HepG2 (cell line): ENCODE measurements at regions not wholly inside any gene's neighbourhood (a gene's known extent, or its start where the extent isn't known, plus 50 kb on each side); places are given as distances from the start of the nearest gene placed in this dataset.
"Not testable (repeated sequence)": the region's sequence is repeated elsewhere in the genome, so short reads cannot be mapped to it uniquely, and the experiment has no call there.

Experiments used
- ATAC-seq: fragments of 200-7000 bp; cut with Tn5 transposase; 3 replicates; pipeline ENCODE4 v1.9.1; 2020; ENCODE audit warnings: mild to moderate bottlenecking, moderate library complexity
- BruUV-seq: library from RNA; stranded (reverse); fragments of 400-500 nt; replicated peaks from 2 replicates; lab custom pipeline; 2021; lab: Mats Ljungman, UMichigan
- CTCF ChIA-PET: fragments of 300-600 bp; formaldehyde crosslinking; extraction: SDS; loops from one replicate; lab custom pipeline; 2021; ENCODE audit warnings: low total read pairs, inconsistent platforms, low intra/inter-chr PET ratio; lab: Yijun Ruan, JAX
- POLR2A ChIA-PET: fragments of 350-600 bp; sonication (Branson Sonifier 250); formaldehyde crosslinking; loops from one replicate; lab custom pipeline; 2020; ENCODE audit warnings: antibody characterized with exemption, inconsistent platforms; lab: Yijun Ruan, JAX
- DNase-seq: peaks from one replicate; pipeline ENCODE4 v3.0.0-alpha.2; 2015; ENCODE audit warnings: low spot score
- FAIRE-seq: peaks from 3 replicates; lab custom pipeline; 2011; peaks lifted over from hg19 to GRCh38; lab: Jason Lieb, UNC
- H2AFZ ChIP-seq: one replicate; pipeline ENCODE4 v1.6.1; 2011; ENCODE audit warnings: low read length, inconsistent platforms
- H3K27ac ChIP-seq: fragments of 300-600 bp; 3 replicates; pipeline ENCODE4 v1.8.0; 2011; ENCODE audit warnings: mixed run types, mild to moderate bottlenecking, mixed read lengths, low read length, inconsistent platforms; ENCODE audit not compliant: insufficient read depth; ENCODE audit errors: extremely low read length
- H3K27me3 ChIP-seq, 2 experiments: fragments of 200-600 bp in 1 of 2; 2 replicates in 1 of 2; 3 replicates in 1 of 2; pipeline versions ENCODE4 v1.6.0 to v1.8.0; 2011; ENCODE audit warnings: low read length in 2 of 2, mild to moderate bottlenecking in 2 of 2, moderate library complexity in 2 of 2, inconsistent platforms in 1 of 2; ENCODE audit not compliant: insufficient read depth in 2 of 2, control insufficient read depth in 1 of 2
- H3K36me3 ChIP-seq, 2 experiments: fragments of 200-600 bp in 1 of 2; replicated peaks in 1 of 2; 2 replicates in 1 of 2; 3 replicates in 1 of 2; pipeline versions ENCODE4 v1.5.1 to v1.8.0; 2011; ENCODE audit warnings: low read length in 2 of 2, inconsistent platforms in 1 of 2; ENCODE audit not compliant: insufficient read depth in 2 of 2, control insufficient read depth in 1 of 2
- H3K4me1 ChIP-seq: 2 replicates; pipeline ENCODE4 v1.5.1; 2012; ENCODE audit warnings: low read length, inconsistent platforms; ENCODE audit not compliant: insufficient read depth
- H3K4me2 ChIP-seq: 2 replicates; pipeline ENCODE4 v1.6.0; 2011; ENCODE audit warnings: low read depth, low read length, inconsistent platforms
- H3K4me3 ChIP-seq, 3 experiments: fragments of 200-600 bp in 1 of 3; sonication (generic), shearing (Covaris generic) in 1 of 3; replicated peaks in 1 of 3; 2 replicates each; pipeline ENCODE4 v1.5.1; 2011 to 2016; ENCODE audit warnings: low read length in 3 of 3, inconsistent platforms in 2 of 3, low read depth in 2 of 3, mild to moderate bottlenecking in 2 of 3, control low read depth in 1 of 3, mixed read lengths in 1 of 3; ENCODE audit not compliant: insufficient read depth in 1 of 3
- H3K79me2 ChIP-seq: one replicate; pipeline ENCODE4 v1.6.1; 2011; ENCODE audit warnings: low read length, inconsistent platforms; ENCODE audit not compliant: insufficient read depth
- H3K9ac ChIP-seq: 2 replicates; pipeline ENCODE4 v1.6.0; 2011; ENCODE audit warnings: mild to moderate bottlenecking, low read depth, low read length, inconsistent platforms; ENCODE audit not compliant: insufficient read depth
- H3K9me3 ChIP-seq: 2 replicates; pipeline ENCODE4 v1.5.1; 2012; ENCODE audit warnings: mild to moderate bottlenecking, low read length
- H4K20me1 ChIP-seq: 2 replicates; pipeline ENCODE4 v1.6.0; 2011; ENCODE audit warnings: inconsistent platforms, mild to moderate bottlenecking, low read length, moderate library complexity; ENCODE audit not compliant: insufficient read depth
- NFE2L1 ChIP-seq: sonication (generic); formaldehyde crosslinking; IDR thresholded peaks from 2 replicates; pipeline ENCODE4 v1.4.0; 2020; ENCODE audit warnings: missing genetic modification reagents, mild to moderate bottlenecking, borderline replicate concordance
- RFXANK ChIP-seq: IDR thresholded peaks from 2 replicates; pipeline ENCODE4 v1.6.1; 2016
- ZNF224 ChIP-seq: sonication (generic); formaldehyde crosslinking; IDR thresholded peaks from 2 replicates; pipeline ENCODE4 v1.5.0; 2020; ENCODE audit warnings: mild to moderate bottlenecking, missing genetic modification reagents
- ZNF788 ChIP-seq: sonication (generic); formaldehyde crosslinking; IDR thresholded peaks from 2 replicates; pipeline ENCODE4 v1.5.0; 2020; ENCODE audit warnings: mild to moderate bottlenecking, missing genetic modification reagents, borderline replicate concordance
- WGBS: methylation state at CpG from one replicate; pipeline ENCODE4 v1.1.6; 2017; ENCODE audit warnings: low lambda C conversion rate; 5-methylcytosine and 5-hydroxymethylcytosine counted together
- in situ Hi-C: cut with HindIII; loops from 2 replicates; pipeline ENCODE4 v1.10.0; 2017; ENCODE audit warnings: low pct_unique_long_range_greater_than_20kb; ENCODE audit not compliant: extremely low pct_ligation_motif_present
- intact Hi-C: fragments of 100-400 bp; cut with micrococcal nuclease; formaldehyde crosslinking; loops from one replicate; pipeline ENCODE4 v1.10.0; 2022; ENCODE audit not compliant: unreplicated experiment
- TF ChIP-seq, protein P1 (sequence below), 2 experiments: fragments of 450-650 bp in 1 of 2; sonication (generic) in 1 of 2; formaldehyde crosslinking; IDR thresholded peaks; 2 replicates each; pipeline versions ENCODE4 v1.5.0 to v1.8.0; 2020 to 2022; ENCODE audit warnings: mild to moderate bottlenecking in 1 of 2, missing genetic modification reagents in 1 of 2

DNA sequence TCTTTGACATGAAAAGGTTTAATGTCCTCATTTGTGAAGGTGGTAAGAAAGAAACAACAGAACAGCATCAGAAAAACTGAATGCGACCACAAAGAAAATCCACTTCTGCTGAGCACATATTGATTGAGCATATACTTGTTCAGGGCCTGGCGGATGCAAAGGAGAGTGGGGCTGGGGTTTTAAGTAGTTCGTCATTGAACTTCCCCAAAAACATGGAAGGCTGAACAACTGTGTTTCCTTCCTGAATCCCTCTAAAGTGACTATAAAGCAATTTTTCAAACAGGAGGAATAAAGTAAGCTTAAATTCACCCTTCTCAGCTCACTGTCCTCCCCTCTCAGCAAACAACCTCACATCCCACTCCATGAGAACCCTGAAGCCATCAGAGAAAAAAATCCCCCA is 262.9 kb downstream of the AGTPBP1 start:
- no peaks in the 10 kb centered on the region for H3K79me2 ChIP-seq
- intact Hi-C loops (no loop called here), in situ Hi-C loops (no loop called here)
- H3K4me2 ChIP-seq, result no peak overlapping the region
- no peak for ATAC-seq
- peaks cover 5% of the 10 kb centered on the region; the same call in 1 of the 2 replicates for H3K9me3 ChIP-seq
- no peak overlapping the region for H3K9ac ChIP-seq
- CTCF ChIA-PET, result no interaction called here
- no peaks in the 10 kb centered on the region for H3K36me3 ChIP-seq
- TF ChIP-seq ZNF788 (no peak), RFXANK (CRISPR knock-in tag) (no peak), ZNF224 (no peak), NFE2L1 (CRISPR knock-in tag) (no peak)
- TF ChIP-seq, protein P1, sequence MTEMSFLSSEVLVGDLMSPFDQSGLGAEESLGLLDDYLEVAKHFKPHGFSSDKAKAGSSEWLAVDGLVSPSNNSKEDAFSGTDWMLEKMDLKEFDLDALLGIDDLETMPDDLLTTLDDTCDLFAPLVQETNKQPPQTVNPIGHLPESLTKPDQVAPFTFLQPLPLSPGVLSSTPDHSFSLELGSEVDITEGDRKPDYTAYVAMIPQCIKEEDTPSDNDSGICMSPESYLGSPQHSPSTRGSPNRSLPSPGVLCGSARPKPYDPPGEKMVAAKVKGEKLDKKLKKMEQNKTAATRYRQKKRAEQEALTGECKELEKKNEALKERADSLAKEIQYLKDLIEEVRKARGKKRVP (CRISPR knock-in tag; IDR thresholded peaks at IDR 0.05), result no peak
- H4K20me1 ChIP-seq, result no peaks in the 10 kb centered on the region
- DNase-seq, result no peak
- H3K4me3 ChIP-seq, result no peak overlapping the region
- no TSS peak for BruUV-seq
- no peak overlapping the region for H2AFZ ChIP-seq
- H3K27me3 ChIP-seq, result peaks cover 0 to 5% of the 10 kb centered on the region in 2 experiments; a peak in 2 of 5 replicates
- 18% methylated on average over 3 of the region's 3 CpGs for WGBS
- POLR2A ChIA-PET, result no interaction called here
- no peak for FAIRE-seq
- H3K4me1 ChIP-seq, result no peaks in the 10 kb centered on the region
- no peak overlapping the region for H3K27ac ChIP-seq

DNA sequence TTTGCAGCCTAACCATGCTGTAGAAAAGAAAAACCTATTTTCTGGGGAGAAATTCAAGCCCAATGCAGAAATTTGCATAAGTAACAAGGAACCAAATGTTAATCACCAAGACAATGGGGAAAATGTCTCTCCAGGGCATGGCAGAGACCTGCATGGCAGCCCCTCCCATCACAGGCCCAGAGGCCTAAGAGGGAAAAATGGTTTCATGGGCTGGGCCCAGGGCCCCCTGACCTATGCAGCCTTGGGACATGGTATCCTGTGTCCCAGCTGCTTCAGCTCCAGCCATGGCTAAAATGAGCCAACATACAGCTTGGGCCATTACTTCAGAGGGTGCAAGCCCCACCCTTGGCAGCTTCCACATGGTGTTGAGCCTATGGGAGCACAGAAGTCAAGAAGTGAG is 266.9 kb downstream of the AGTPBP1 start:
- CTCF ChIA-PET, H3K9me3 ChIP-seq, H3K4me3 ChIP-seq, H3K9ac ChIP-seq, H3K4me1 ChIP-seq, H2AFZ ChIP-seq, H3K4me2 ChIP-seq, in situ Hi-C loops, POLR2A ChIA-PET, H3K27ac ChIP-seq, H4K20me1 ChIP-seq, DNase-seq, H3K36me3 ChIP-seq, FAIRE-seq, ATAC-seq, intact Hi-C loops, BruUV-seq, H3K79me2 ChIP-seq, H3K27me3 ChIP-seq: not testable (repeated sequence)
